ENCODE measurements at regions not wholly inside any gene's neighbourhood (a gene's known extent, or its start where the extent isn't known, plus 50 kb on each side); places are given as distances from the start of the nearest gene placed in this dataset.

GRCh38 chr2:163859951-163860350, 124.1 kb upstream of the FIGN start:
- H3K4me3 Mint-ChIP-seq, result no peak overlapping the region
- H3K36me3 Mint-ChIP-seq (ENCODE audit: low read depth), result no peaks in the 10 kb centered on the region
- no peak overlapping the region for H3K27ac ChIP-seq (ENCODE audit: low read depth in 1 of 2, low read length in 2 of 2)
- no peaks in the 10 kb centered on the region for H3K4me1 Mint-ChIP-seq (ENCODE audit: low read depth)
- no peaks in the 10 kb centered on the region for H3K9me3 ChIP-seq (ENCODE audit: control insufficient read depth in 1 of 2, insufficient read depth in 1 of 2, low read length in 2 of 2)
- H3K4me3 ChIP-seq (ENCODE audit: low read length), result no peak overlapping the region
- no peak overlapping the region for H3K27ac Mint-ChIP-seq
- H3K9me3 Mint-ChIP-seq, result peaks cover under 1% of the 10 kb centered on the region
- H3K27me3 Mint-ChIP-seq, result no peaks in the 10 kb centered on the region
- DNase-seq (no peak), ATAC-seq (ENCODE audit: poor library complexity) (no peak)
- no peaks in the 10 kb centered on the region for H3K36me3 ChIP-seq (ENCODE audit: insufficient read depth, low read length)
- CTCF ChIA-PET, result no interaction called here
- intact Hi-C loops (cut with DNase I, micrococcal nuclease), result no loop called here
- H3K27me3 ChIP-seq (ENCODE audit: control insufficient read depth in 1 of 2, insufficient read depth in 2 of 2, low read length in 2 of 2), result no peaks in the 10 kb centered on the region
- no peak for TF ChIP-seq CTCF (IDR thresholded peaks at IDR 0.05)
- no peaks in the 10 kb centered on the region for H3K4me1 ChIP-seq (ENCODE audit: insufficient read depth, low read length)
- POLR2A ChIA-PET, result no interaction called here

GRCh38 chr2:163856941-163857340, 121.1 kb upstream of the FIGN start:
- H3K4me1 ChIP-seq (ENCODE audit: insufficient read depth, low read length), result no peaks in the 10 kb centered on the region
- CTCF ChIA-PET, result no interaction called here
- no peak overlapping the region for H3K27ac ChIP-seq (ENCODE audit: low read depth in 1 of 2, low read length in 2 of 2)

GRCh38 chr2:163852616-163853015, 116.8 kb upstream of the FIGN start:
- Mint-ChIP-seq H3K9me3 (peaks cover 4% of the 10 kb centered on the region), H3K4me3 (no peak overlapping the region), H3K36me3 (ENCODE audit: low read depth) (no peaks in the 10 kb centered on the region), H3K4me1 (ENCODE audit: low read depth) (no peaks in the 10 kb centered on the region), H3K27ac (no peak overlapping the region), H3K27me3 (no peaks in the 10 kb centered on the region)
- Histone ChIP-seq H3K36me3 (ENCODE audit: insufficient read depth, low read length) (no peaks in the 10 kb centered on the region), H3K27ac (ENCODE audit: low read depth in 1 of 2, low read length in 2 of 2) (no peak overlapping the region), H3K4me1 (ENCODE audit: insufficient read depth, low read length) (no peaks in the 10 kb centered on the region), H3K9me3 (ENCODE audit: control insufficient read depth in 1 of 2, insufficient read depth in 1 of 2, low read length in 2 of 2) (no peaks in the 10 kb centered on the region), H3K27me3 (ENCODE audit: control insufficient read depth in 1 of 2, insufficient read depth in 2 of 2, low read length in 2 of 2) (no peaks in the 10 kb centered on the region), H3K4me3 (ENCODE audit: low read length) (no peak overlapping the region)
- POLR2A ChIA-PET, result no interaction called here
- CTCF ChIA-PET, result no interaction called here
- intact Hi-C loops (cut with DNase I, micrococcal nuclease), result no loop called here
- DNase-seq (no peak), ATAC-seq (ENCODE audit: poor library complexity) (no peak)
- TF ChIP-seq CTCF (IDR thresholded peaks at IDR 0.05), result no peak

More at GRCh38 chr2:163856941-163857340, 121.1 kb upstream of the FIGN start:
- ATAC-seq (ENCODE audit: poor library complexity) (no peak), DNase-seq (no peak)
- Mint-ChIP-seq H3K27ac (no peak overlapping the region), H3K36me3 (ENCODE audit: low read depth) (no peaks in the 10 kb centered on the region), H3K4me3 (no peak overlapping the region), H3K4me1 (ENCODE audit: low read depth) (no peaks in the 10 kb centered on the region), H3K9me3 (peaks cover 2% of the 10 kb centered on the region), H3K27me3 (no peaks in the 10 kb centered on the region)
- Histone ChIP-seq H3K36me3 (ENCODE audit: insufficient read depth, low read length) (no peaks in the 10 kb centered on the region), H3K9me3 (ENCODE audit: control insufficient read depth in 1 of 2, insufficient read depth in 1 of 2, low read length in 2 of 2) (no peaks in the 10 kb centered on the region), H3K4me3 (ENCODE audit: low read length) (no peak overlapping the region), H3K27me3 (ENCODE audit: control insufficient read depth in 1 of 2, insufficient read depth in 2 of 2, low read length in 2 of 2) (no peaks in the 10 kb centered on the region)
- POLR2A ChIA-PET, result no interaction called here
- no peak for TF ChIP-seq CTCF (IDR thresholded peaks at IDR 0.05)
- intact Hi-C loops (cut with DNase I, micrococcal nuclease), result no loop called here
